ENCODE measurements at regions not wholly inside any gene's neighbourhood (a gene's known extent, or its start where the extent isn't known, plus 50 kb on each side); places are given as distances from the start of the nearest gene placed in this dataset.
"Not testable (repeated sequence)": the region's sequence is repeated elsewhere in the genome, so short reads cannot be mapped to it uniquely, and the experiment has no call there.

DNA sequence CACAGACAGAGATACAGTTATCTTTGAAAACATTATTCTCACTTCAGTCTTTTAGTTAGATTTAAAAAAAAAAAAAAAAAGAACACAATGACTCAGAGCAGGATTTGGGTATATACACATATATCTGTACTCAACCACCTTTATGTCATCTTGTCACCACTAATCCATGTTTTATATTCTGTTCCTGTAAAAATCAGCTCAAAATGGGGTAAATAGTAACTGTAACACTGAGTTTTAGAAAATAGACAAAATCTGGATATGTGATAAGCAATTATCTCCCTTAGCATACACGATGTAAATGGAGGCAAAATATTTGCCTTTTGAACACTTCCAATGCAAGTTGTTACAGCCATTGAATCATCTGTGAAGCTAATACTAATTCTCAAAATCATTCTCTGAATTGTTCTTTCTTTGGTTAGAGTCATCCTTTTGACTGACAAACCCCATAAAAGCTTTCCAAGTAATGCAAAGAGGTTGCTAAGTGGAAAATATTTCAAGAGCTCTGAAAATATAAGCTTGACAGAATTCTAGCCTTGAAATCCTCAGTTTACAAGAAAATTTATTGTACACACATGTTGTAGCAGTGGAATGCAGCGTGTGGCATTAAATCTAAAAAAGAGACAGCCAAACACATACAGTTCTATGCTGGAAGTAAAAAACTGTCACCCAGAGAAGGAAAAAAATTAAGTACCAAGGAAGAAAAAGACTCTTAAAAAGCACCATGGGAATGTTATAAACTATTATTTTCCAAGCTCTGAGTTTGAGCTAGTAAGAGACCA, 502.2 kb upstream of the PHF14 start:
- no peak for DNase-seq (ENCODE audit: low spot score)

DNA sequence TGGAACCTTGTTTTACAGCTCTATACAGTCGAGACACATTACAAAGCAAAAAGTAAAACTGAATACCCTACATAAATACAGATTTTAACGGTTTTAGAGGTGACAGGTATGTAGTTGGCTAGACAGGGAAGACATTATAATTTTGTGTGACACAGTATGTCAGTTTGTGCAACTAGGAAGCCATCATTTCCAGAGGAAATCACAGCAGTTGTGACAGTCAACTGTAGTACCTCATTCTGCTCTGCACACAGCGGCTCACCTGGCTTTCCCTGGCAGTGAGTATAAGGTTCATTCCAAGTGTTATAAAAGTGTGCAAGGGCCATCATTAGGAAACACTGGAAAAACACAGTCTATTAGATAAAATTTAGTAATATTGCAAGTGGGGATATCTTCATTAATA, 501.6 kb upstream of the PHF14 start:
- no peak for DNase-seq (ENCODE audit: low spot score)

- DNase-seq (ENCODE audit: low spot score): no peak
These were observed 500.1 kb upstream of the PHF14 start for GRCh38 chr7:10473569-10473968.

DNA sequence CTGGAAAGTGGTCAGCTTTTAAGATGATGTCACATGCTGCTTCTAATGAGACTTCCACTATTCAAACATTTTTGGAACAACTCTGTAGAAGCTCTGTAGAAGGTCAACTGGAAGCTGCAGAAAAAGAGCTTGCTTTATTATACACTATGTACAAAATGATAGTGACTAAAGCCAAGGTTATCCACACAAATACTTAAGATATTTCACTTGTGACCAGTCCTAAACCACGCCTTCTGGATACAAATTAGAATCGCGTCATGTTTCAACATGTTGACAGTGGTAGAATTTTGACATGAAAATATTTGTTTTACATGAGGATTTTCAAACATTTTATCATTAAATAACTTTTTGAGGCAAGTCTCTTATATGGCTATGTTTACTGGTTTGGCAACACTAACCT, 499.6 kb upstream of the PHF14 start:
- no peak for DNase-seq (ENCODE audit: low spot score)

DNA sequence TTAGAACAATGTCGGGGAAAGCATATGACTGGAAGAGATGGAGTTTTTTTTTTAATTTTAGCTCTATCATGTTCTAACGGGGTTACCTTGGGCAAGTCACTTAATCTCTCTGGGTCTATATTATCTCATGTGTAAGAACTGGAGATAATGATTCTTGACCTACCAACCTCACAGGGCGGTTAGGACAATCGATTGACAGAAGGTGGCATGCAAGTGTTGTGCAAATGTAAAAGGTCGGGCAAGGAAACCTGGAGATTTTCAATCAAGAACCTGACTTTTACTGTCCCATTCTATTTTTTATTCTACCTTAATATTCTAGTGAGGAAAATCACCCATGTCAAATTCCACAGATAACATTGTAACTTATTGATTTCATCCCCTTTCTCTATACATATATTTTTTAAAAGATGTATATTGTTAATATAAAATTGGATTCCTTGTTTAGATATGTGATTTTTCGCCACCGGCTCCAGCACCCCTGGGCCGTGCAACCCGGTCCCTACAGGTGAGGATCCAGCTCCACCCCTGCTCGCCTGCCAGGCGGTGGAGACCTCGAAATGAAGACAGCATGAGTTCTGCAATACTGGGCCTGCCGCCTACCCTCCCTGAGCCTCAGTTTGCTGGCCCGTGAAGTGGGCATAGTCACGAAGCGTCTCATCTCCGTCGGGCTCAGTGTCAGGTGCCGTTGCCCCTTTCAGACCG, 497.6 kb upstream of the PHF14 start:
- DNase-seq (ENCODE audit: low spot score): no peak

- no peak for DNase-seq (ENCODE audit: low spot score)
These were observed 497.0 kb upstream of the PHF14 start for GRCh38 chr7:10476642-10477041.

GRCh38 chr7:10483671-10484070, 490.0 kb upstream of the PHF14 start:
- DNase-seq (ENCODE audit: low spot score): no peak

- no peak for DNase-seq (ENCODE audit: low spot score)
These were observed 488.9 kb upstream of the PHF14 start for GRCh38 chr7:10484767-10485166.

- DNase-seq (ENCODE audit: low spot score): not testable (repeated sequence)
These were observed 472.3 kb upstream of the PHF14 start for GRCh38 chr7:10501206-10501884.

GRCh38 chr7:10507032-10507431, 466.6 kb upstream of the PHF14 start:
- no peak for DNase-seq (ENCODE audit: low spot score)

GRCh38 chr7:10521306-10521705, 452.4 kb upstream of the PHF14 start:
- DNase-seq (ENCODE audit: low spot score): no peak

GRCh38 chr7:10533429-10533828, 440.2 kb upstream of the PHF14 start:
- DNase-seq (ENCODE audit: low spot score): not testable (repeated sequence)

GRCh38 chr7:10536561-10536960, 437.1 kb upstream of the PHF14 start:
- DNase-seq (ENCODE audit: low spot score): no peak

DNA sequence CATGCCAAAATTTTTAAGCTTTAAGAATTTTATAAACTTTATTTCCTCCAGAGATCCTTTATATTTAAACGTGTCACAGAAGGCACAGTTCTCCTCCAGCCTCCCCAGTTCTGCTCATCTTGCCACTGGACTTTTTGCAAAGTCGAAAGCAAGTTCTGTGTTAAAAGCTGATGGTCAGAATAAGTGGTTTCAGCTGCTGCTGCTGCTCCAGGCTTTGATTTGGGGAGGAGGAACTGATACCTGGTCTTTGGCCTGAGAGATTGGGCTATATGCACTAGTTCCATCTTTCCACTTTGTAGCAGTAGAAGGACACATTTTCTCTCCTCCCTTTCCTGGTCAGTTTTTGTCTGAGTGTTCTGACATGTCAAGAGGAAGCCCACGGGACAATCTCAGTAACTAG, 435.9 kb upstream of the PHF14 start:
- peak; percentile 20 for DNase-seq (ENCODE audit: low spot score)

GRCh38 chr7:10557375-10557774, 416.3 kb upstream of the PHF14 start:
- DNase-seq (ENCODE audit: low spot score): no peak

DNA sequence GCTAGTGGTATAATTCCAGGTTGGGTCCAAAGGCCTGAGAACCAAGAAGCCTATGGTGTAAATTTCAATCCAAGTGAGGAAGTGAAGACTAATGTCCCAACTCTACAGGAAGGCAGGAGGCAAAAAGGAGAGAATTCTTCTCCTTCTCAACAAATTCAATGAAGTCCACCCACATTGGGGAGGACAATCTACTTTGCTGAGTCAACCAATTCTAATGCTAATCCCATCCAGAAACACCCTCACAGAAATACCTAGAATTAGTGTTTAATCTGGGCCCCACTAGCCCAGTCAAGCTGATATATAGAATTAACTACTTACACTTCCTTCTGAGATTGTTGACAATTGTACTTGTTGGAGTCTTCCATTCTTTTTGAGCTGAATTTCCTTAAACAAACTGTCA, 413.2 kb upstream of the PHF14 start:
- no peak for DNase-seq (ENCODE audit: low spot score)

DNA sequence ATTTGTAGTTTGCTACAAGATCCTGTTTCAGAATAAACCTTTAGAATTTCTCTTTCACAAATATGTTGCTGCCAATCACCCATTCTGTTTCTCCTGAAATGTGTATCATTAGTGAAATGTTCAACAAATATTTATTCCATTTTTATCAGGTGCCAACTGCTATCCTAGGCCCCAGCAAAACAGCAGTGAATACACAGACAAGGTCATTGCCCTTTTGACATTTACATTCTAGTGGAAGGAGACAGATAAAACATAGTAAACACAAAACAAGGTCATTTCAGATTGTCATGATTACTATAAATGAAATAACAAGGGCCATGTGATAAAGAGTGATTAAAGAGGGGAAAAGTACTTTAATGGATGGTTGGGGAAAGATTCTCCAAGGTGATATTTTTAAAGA, 404.8 kb upstream of the PHF14 start:
- no peak for DNase-seq (ENCODE audit: low spot score)

- DNase-seq (ENCODE audit: low spot score): no peak
These were observed 401.9 kb upstream of the PHF14 start for GRCh38 chr7:10571759-10572158.

DNA sequence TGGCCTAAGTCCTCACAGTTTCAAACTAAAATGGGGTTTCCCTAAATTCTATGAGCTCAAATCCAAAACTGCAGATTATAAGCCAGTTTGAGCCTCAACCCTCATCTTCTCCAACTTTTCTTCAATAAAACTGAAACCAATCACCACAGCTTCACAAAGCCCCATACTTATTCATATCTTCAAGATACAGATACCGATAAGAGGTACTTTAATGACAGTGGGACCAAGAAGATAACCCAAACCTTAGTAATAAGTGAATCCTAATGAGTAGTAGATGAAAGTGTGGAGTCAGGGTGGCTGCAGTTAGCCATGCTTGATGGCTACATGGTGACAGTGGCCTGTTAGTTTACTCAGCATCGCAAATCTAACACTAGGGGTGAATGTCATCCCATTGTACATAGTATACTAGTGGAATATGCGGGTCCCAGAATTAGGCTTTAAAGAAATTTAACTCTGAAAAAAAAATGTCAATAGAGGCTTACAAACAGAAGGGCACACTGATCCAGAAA, 395.8 kb upstream of the PHF14 start:
- no peak for DNase-seq (ENCODE audit: low spot score)

- no peak for DNase-seq (ENCODE audit: low spot score)
These were observed 394.1 kb upstream of the PHF14 start for GRCh38 chr7:10579561-10579960.

DNA sequence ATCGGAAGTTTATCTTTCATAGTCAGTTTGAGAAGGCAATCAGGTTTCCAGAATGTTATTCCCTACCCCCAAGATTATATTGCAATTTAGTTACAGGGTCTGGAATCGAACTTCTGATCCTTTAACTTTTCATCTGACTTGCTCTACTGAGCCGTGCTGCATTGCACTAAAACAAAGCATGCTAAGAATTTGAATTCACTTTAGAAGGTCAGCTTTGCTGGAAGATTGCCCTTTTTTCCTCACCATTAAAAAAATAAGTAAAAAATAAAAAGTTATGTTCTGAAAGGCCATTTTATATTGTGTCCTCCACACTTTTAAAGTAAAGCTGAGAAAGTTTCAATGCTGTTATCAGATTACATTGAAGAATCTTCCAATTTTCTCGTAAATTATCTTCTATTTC, 388.8 kb upstream of the PHF14 start:
- DNase-seq (ENCODE audit: low spot score): no peak

- no peak for DNase-seq (ENCODE audit: low spot score)
These were observed 385.6 kb upstream of the PHF14 start for GRCh38 chr7:10588084-10588483.

GRCh38 chr7:10592604-10593003, 381.1 kb upstream of the PHF14 start:
- no peak for DNase-seq (ENCODE audit: low spot score)
